K562 (cell line): ENCODE measurements at regions not wholly inside any gene's neighbourhood (a gene's known extent, or its start where the extent isn't known, plus 50 kb on each side); places are given as distances from the start of the nearest gene placed in this dataset.

Experiments used
- ATAC-seq: fragments of 200-7000 bp; cut with Tn5 transposase; 3 replicates; pipeline ENCODE4 v1.9.1; 2020; ENCODE audit warnings: moderate library complexity
- BruUV-seq: library from RNA; stranded (reverse); fragments of 400-500 nt; replicated peaks from 2 replicates; lab custom pipeline; 2021; lab: Mats Ljungman, UMichigan
- CTCF ChIA-PET: fragments of 300-600 bp; formaldehyde crosslinking; extraction: SDS; loops from one replicate; lab custom pipeline; 2021; ENCODE audit warnings: low intra/inter-chr PET ratio; lab: Yijun Ruan, JAX
- POLR2A ChIA-PET: fragments of 300-600, 350-650 bp; sonication (Branson Sonifier 250); formaldehyde crosslinking; extraction: SDS; loops from one replicate; lab custom pipeline; 2021; ENCODE audit warnings: antibody characterized with exemption, inconsistent platforms; lab: Yijun Ruan, JAX
- DNase-seq, 4 experiments: peaks; one replicate each; pipeline versions ENCODE4 v3.0.0 to v3.0.0-alpha.2; 2011 to 2018; ENCODE audit warnings: low spot score in 3 of 4, mixed read lengths in 3 of 4; ENCODE audit errors: extremely low read depth in 1 of 4
- FAIRE-seq: peaks from 2 replicates; lab custom pipeline; 2011; peaks lifted over from hg19 to GRCh38; lab: Jason Lieb, UNC
- H2AFZ ChIP-seq: 2 replicates; pipeline ENCODE4 v1.6.0; 2011; ENCODE audit warnings: low read depth, low read length, control low read depth, inconsistent platforms
- H3K27ac ChIP-seq: fragments of 200-600 bp; 3 replicates; pipeline ENCODE4 v1.8.0; 2011; ENCODE audit warnings: low read depth, mild to moderate bottlenecking, control low read depth, inconsistent platforms, low read length, moderate library complexity, mixed read lengths; ENCODE audit errors: extremely low read depth
- H3K27me3 ChIP-seq, 2 experiments: fragments of 300-600 bp in 1 of 2; 2 replicates in 1 of 2; 3 replicates in 1 of 2; pipeline versions ENCODE4 v1.6.0 to v1.8.0; 2011; ENCODE audit warnings: inconsistent platforms in 2 of 2, low read length in 2 of 2, mild to moderate bottlenecking in 1 of 2, mixed read lengths in 1 of 2, moderate library complexity in 1 of 2; ENCODE audit not compliant: control insufficient read depth in 2 of 2, insufficient read depth in 2 of 2
- H3K36me3 ChIP-seq: fragments of 300-600 bp; 3 replicates; pipeline ENCODE4 v1.8.0; 2011; ENCODE audit warnings: mild to moderate bottlenecking, low read length, inconsistent platforms; ENCODE audit not compliant: control insufficient read depth, insufficient read depth
- H3K4me1 ChIP-seq, 2 experiments: fragments of 200-600 bp in 1 of 2; replicated peaks in 1 of 2; 2 replicates in 1 of 2; 3 replicates in 1 of 2; pipeline versions ENCODE4 v1.5.1 to v1.8.0; 2011; ENCODE audit warnings: inconsistent platforms in 2 of 2, low read length in 2 of 2, mild to moderate bottlenecking in 1 of 2, mixed read lengths in 1 of 2, moderate library complexity in 1 of 2; ENCODE audit not compliant: control insufficient read depth in 2 of 2, insufficient read depth in 2 of 2
- H3K4me2 ChIP-seq: 2 replicates; pipeline ENCODE4 v1.6.1; 2011; ENCODE audit warnings: low read length, control low read depth, inconsistent platforms, mixed read lengths; ENCODE audit not compliant: insufficient read depth
- H3K4me3 ChIP-seq: fragments of 200-600 bp; sonication (generic), shearing (Covaris generic); 2 replicates; pipeline ENCODE4 v1.5.1; 2016; ENCODE audit warnings: control low read depth, inconsistent platforms
- H3K79me2 ChIP-seq: fragments of 200-600 bp; 3 replicates; pipeline ENCODE4 v1.8.0; 2011; ENCODE audit warnings: low read length, inconsistent platforms; ENCODE audit not compliant: control insufficient read depth, insufficient read depth
- H3K9ac ChIP-seq, 2 experiments: 2 replicates each; pipeline versions ENCODE4 v1.6.0 to v1.6.1; 2011; ENCODE audit warnings: low read depth in 2 of 2, low read length in 2 of 2, control low read depth in 1 of 2, inconsistent platforms in 1 of 2, mild to moderate bottlenecking in 1 of 2, mixed read lengths in 1 of 2; ENCODE audit not compliant: insufficient read depth in 1 of 2
- H3K9me1 ChIP-seq: one replicate; pipeline ENCODE4 v1.6.0; 2011; ENCODE audit warnings: inconsistent platforms, mild to moderate bottlenecking, low read length, moderate library complexity; ENCODE audit not compliant: control insufficient read depth, insufficient read depth
- H3K9me3 ChIP-seq: replicated peaks from 2 replicates; pipeline ENCODE4 v1.5.1; 2011; ENCODE audit warnings: low read depth, low read length, inconsistent platforms; ENCODE audit not compliant: control insufficient read depth, insufficient read depth
- H4K20me1 ChIP-seq: replicated peaks from 2 replicates; pipeline ENCODE4 v1.6.1; 2011; ENCODE audit warnings: low read length, inconsistent platforms, mixed read lengths; ENCODE audit not compliant: control insufficient read depth, insufficient read depth
- FOXJ3 ChIP-seq: sonication (generic); formaldehyde crosslinking; IDR thresholded peaks from 2 replicates; pipeline ENCODE4 v1.4.0; 2020; ENCODE audit warnings: mild to moderate bottlenecking, missing genetic modification reagents
- POLR2AphosphoS2 ChIP-seq: IDR thresholded peaks from 2 replicates; pipeline ENCODE4 v1.6.1; 2012; ENCODE audit warnings: low read length, improper control_type of control experiment
- RBFOX2 ChIP-seq: fragments of 200-400 bp; formaldehyde crosslinking; IDR thresholded peaks from 2 replicates; pipeline ENCODE4 v1.6.1; 2017; ENCODE audit warnings: low read depth, mild to moderate bottlenecking, low read length, moderate library complexity
- REST ChIP-seq, 2 experiments: fragments of 450-650 bp; formaldehyde crosslinking in 1 of 2; IDR thresholded peaks; 2 replicates each; pipeline versions ENCODE4 v1.4.0 to v1.6.1; 2014 to 2020; ENCODE audit warnings: mild to moderate bottlenecking in 2 of 2, borderline replicate concordance in 1 of 2, low read depth in 1 of 2
- RFX5 ChIP-seq: IDR thresholded peaks from 2 replicates; pipeline ENCODE4 v1.6.1; 2011; ENCODE audit warnings: low read depth, mild to moderate bottlenecking, improper control_type of control experiment, low read length
- RNF2 ChIP-seq: sonication (generic); IDR thresholded peaks from 2 replicates; pipeline ENCODE4 v1.6.1; 2016
- SMARCA5 ChIP-seq: fragments of 450-650 bp; IDR thresholded peaks from 2 replicates; pipeline ENCODE4 v1.6.1; 2016
- TAF15 ChIP-seq: fragments of 200-400 bp; formaldehyde crosslinking; IDR thresholded peaks from 2 replicates; pipeline ENCODE4 v1.6.1; 2017; ENCODE audit warnings: mild to moderate bottlenecking, low read depth, low read length, moderate library complexity
- ZBTB49 ChIP-seq: sonication (generic); formaldehyde crosslinking; IDR thresholded peaks from 2 replicates; pipeline ENCODE4 v1.8.0; 2022; ENCODE audit warnings: missing genetic modification reagents, mild to moderate bottlenecking, borderline replicate concordance
- ZNF140 ChIP-seq: fragments of 250-450 bp; sonication (Bioruptor Pico); IDR thresholded peaks from 2 replicates; pipeline ENCODE4 v1.8.0; 2021; ENCODE audit warnings: moderate library complexity, mild to moderate bottlenecking, inconsistent platforms
- WGBS: fragments of 100-300 bp; shearing (Covaris generic); methylation state at CpG from one replicate; pipeline ENCODE4 v1.1.6; 2016; ENCODE audit warnings: low coverage, mixed read lengths; ENCODE audit not compliant: insufficient coverage; ENCODE audit errors: missing lambda C conversion rate; 5-methylcytosine and 5-hydroxymethylcytosine counted together
- in situ Hi-C: fragments of 300-500 bp; cut with MboI; formaldehyde crosslinking; loops from 4 replicates; pipeline ENCODE4 v1.15.0; 2018; ENCODE audit warnings: inconsistent platforms, mixed read lengths
- intact Hi-C: fragments of 100-400 bp; cut with micrococcal nuclease; formaldehyde crosslinking; loops from 2 replicates; pipeline ENCODE4 v1.14.2; 2022

- Histone ChIP-seq H3K9me1 (no peaks in the 10 kb centered on the region), H3K27me3 (no peaks in the 10 kb centered on the region), H4K20me1 (no peaks in the 10 kb centered on the region), H3K27ac (no peak overlapping the region), H3K36me3 (no peaks in the 10 kb centered on the region), H3K4me2 (no peak overlapping the region), H3K9ac (no peak overlapping the region), H2AFZ (no peak overlapping the region), H3K9me3 (no peaks in the 10 kb centered on the region), H3K79me2 (no peaks in the 10 kb centered on the region), H3K4me1 (no peaks in the 10 kb centered on the region), H3K4me3 (no peak overlapping the region)
- WGBS: 0% methylated on average over 1 of the region's 1 CpG
- no TSS peak for BruUV-seq
- ChIA-PET CTCF (no interaction called here), POLR2A (no interaction called here)
- intact Hi-C loops: no loop called here
- FAIRE-seq: no peak
- no peak for TF ChIP-seq FOXJ3
- TF ChIP-seq SMARCA5: no peak
- no peak for TF ChIP-seq REST (IDR thresholded peaks at IDR 0.05; ENCODE audit: borderline replicate concordance)
- TF ChIP-seq REST (CRISPR knock-in tag; IDR thresholded peaks at IDR 0.05; ENCODE audit: low read depth): no peak
- TF ChIP-seq RNF2: no peak
- TF ChIP-seq ZNF140 (CRISPR knock-in tag): no peak
- no peak for TF ChIP-seq RFX5
- TF ChIP-seq RBFOX2: no peak
- TF ChIP-seq TAF15: no peak
- TF ChIP-seq POLR2AphosphoS2: no peak
- no peak for TF ChIP-seq ZBTB49 (CRISPR knock-in tag)
- in situ Hi-C loops: no loop called here
- DNase-seq: no peak
- ATAC-seq: no peak
Observed at GRCh38 chr7:49172639-49173038, 248.3 kb downstream of the CDC14C start.
